Subcutaneous abdominal adipose tissue (tissue), 5 donors: ENCODE measurements at regions not wholly inside any gene's neighbourhood (a gene's known extent, or its start where the extent isn't known, plus 50 kb on each side); places are given as distances from the start of the nearest gene placed in this dataset.

Experiments
- H3K27ac ChIP-seq: one replicate; pipeline ENCODE4 v1.7.0; 2013; ENCODE audit warnings: low read depth, mild to moderate bottlenecking, inconsistent platforms, low read length, moderate library complexity
- H3K27me3 ChIP-seq, 5 donors: one replicate each; pipeline ENCODE4 v1.7.0; 2013; ENCODE audit warnings: low read length in 5 of 5, inconsistent platforms in 1 of 5; ENCODE audit not compliant: control insufficient read depth in 5 of 5, insufficient read depth in 4 of 5
- H3K36me3 ChIP-seq, 5 donors: one replicate each; pipeline ENCODE4 v1.7.0; 2013; ENCODE audit warnings: low read length in 5 of 5; ENCODE audit not compliant: control insufficient read depth in 5 of 5, insufficient read depth in 5 of 5
- H3K4me1 ChIP-seq, 5 donors: one replicate each; pipeline ENCODE4 v1.7.0; 2013; ENCODE audit warnings: low read length in 5 of 5, mild to moderate bottlenecking in 3 of 5, moderate library complexity in 1 of 5; ENCODE audit not compliant: control insufficient read depth in 5 of 5, insufficient read depth in 5 of 5
- H3K4me3 ChIP-seq, 5 donors: one replicate each; pipeline ENCODE4 v1.7.0; 2013; ENCODE audit warnings: low read length in 5 of 5, low read depth in 1 of 5
- H3K9ac ChIP-seq, 5 donors: one replicate each; pipeline ENCODE4 v1.7.0; 2013; ENCODE audit warnings: low read length in 5 of 5, mild to moderate bottlenecking in 4 of 5, moderate library complexity in 3 of 5
- H3K9me3 ChIP-seq, 5 donors: one replicate each; pipeline ENCODE4 v1.7.0; 2013; ENCODE audit warnings: low read length in 5 of 5; ENCODE audit not compliant: control insufficient read depth in 5 of 5
- donor health status: healthy.
- donor health status: healthy.
- donor health status: healthy.
- donor health status: healthy.
- donor health status: healthy.

DNA sequence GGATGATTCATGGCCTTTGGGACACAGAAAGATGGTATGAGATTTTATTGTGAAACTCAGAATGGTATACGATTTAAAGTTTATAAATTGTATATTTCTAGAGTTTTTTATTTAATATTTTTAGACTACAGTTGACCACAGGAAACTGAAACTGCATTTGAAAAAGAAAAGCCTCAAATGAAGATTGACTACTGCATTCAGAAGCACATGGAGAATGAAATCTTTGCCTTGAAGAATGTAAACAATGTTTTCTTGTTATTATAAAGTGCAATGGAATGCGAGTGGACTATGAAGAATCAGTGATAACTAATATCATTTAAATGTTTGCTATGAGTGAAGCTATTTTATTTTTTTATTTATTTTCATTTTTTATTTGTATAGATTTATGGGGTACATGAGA, 169.1 kb upstream of the CDH18 start:
- Histone ChIP-seq H3K27me3 (no peaks in the 10 kb centered on the region), H3K9me3 (peaks cover 0 to 9% (median 0%) of the 10 kb centered on the region in 5 donors), H3K4me1 (no peaks in the 10 kb centered on the region), H3K9ac (no peak overlapping the region), H3K4me3 (no peak overlapping the region), H3K27ac (no peak overlapping the region), H3K36me3 (peaks cover 0 to 4% (median 0%) of the 10 kb centered on the region in 5 donors)

DNA sequence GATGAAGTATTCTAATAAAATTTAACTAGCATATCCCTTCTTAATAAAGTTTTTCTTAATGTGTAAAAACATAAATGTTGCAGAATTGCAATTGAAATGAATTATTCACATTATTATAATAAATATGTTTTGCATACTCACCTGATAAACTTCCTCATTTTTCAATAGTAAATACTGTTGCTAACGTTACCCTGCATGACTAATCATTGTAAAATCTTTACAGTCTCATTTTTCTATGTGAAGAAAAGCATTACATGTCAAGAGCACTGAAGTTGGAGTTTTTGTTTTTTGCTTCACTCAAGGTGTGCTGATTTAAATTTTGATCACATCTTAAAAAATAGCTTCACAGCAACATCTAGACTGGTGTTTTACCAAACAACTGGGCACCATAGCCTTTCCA, 157.2 kb upstream of the CDH18 start:
- no peaks in the 10 kb centered on the region for H3K4me1 ChIP-seq
- no peak overlapping the region for H3K9ac ChIP-seq
- no peak overlapping the region for H3K27ac ChIP-seq
- H3K27me3 ChIP-seq, result no peaks in the 10 kb centered on the region
- no peaks in the 10 kb centered on the region for H3K36me3 ChIP-seq
- no peaks in the 10 kb centered on the region for H3K9me3 ChIP-seq
- H3K4me3 ChIP-seq, result no peak overlapping the region

DNA sequence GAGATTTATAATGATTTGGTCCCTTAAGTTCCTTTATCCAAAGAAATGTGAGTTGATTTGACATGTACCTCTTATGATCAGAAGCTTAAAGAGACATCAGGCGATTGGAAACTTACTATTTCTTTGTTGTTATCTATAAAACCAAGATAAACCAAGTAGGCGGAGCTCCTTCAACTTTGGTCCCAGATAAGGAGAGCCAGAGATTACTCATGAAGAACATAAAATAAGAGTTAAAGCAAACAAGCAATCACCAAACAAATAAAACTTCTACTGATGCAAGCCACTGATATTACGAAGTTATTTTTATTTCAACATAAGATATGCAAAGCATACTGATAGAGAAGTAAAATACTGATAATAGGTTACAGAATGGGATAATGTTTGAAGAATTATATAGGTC, 141.5 kb upstream of the CDH18 start:
- Histone ChIP-seq H3K27me3 (no peaks in the 10 kb centered on the region), H3K9ac (no peak overlapping the region), H3K36me3 (no peaks in the 10 kb centered on the region), H3K4me1 (no peaks in the 10 kb centered on the region), H3K27ac (no peak overlapping the region), H3K9me3 (no peaks in the 10 kb centered on the region), H3K4me3 (no peak overlapping the region)

DNA sequence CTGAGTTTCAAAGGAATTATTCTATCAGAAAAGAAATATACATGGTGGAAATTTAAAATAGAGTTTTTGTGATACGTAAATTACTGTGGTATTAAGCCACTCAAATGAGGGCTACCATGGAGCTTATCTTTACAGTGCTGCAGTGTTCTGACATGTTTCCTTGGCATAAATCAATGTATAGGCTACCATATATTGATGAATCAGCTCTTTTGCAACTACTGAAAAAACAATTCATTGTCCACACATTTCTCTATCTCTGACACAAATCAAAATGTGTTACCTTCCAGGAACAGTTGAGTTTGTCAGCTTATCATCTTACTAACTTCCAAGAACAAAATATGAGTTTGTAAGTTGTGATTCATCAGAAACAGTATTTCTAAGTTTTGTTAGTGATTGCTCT, 140.3 kb upstream of the CDH18 start:
- H3K4me3 ChIP-seq, result no peak overlapping the region
- no peaks in the 10 kb centered on the region for H3K27me3 ChIP-seq
- H3K4me1 ChIP-seq, result no peaks in the 10 kb centered on the region
- no peaks in the 10 kb centered on the region for H3K9me3 ChIP-seq
- no peak overlapping the region for H3K9ac ChIP-seq
- H3K27ac ChIP-seq, result no peak overlapping the region
- no peaks in the 10 kb centered on the region for H3K36me3 ChIP-seq

DNA sequence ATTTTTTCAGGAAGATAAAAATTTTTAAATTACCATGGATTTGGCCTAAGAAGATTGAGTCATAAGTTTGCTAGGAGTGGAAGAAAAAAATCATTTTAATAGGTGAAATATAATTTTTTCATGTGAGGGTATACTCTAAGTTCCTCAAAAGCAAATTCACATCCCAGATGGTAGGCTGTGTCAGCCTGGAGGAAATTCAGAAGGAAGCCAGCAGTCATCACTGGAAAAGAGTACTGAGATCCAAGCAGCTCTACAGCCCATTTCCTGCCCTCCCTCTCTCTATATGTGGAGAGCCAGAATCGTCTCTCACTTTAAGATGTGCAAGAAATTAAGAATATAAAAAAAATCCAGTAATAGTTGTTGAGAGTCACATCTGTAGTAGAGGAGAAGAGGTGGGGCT, 126.5 kb upstream of the CDH18 start:
- Histone ChIP-seq H3K4me1 (no peaks in the 10 kb centered on the region), H3K4me3 (no peak overlapping the region), H3K36me3 (no peaks in the 10 kb centered on the region), H3K9ac (no peak overlapping the region), H3K27me3 (no peaks in the 10 kb centered on the region), H3K9me3 (no peaks in the 10 kb centered on the region), H3K27ac (no peak overlapping the region)

DNA sequence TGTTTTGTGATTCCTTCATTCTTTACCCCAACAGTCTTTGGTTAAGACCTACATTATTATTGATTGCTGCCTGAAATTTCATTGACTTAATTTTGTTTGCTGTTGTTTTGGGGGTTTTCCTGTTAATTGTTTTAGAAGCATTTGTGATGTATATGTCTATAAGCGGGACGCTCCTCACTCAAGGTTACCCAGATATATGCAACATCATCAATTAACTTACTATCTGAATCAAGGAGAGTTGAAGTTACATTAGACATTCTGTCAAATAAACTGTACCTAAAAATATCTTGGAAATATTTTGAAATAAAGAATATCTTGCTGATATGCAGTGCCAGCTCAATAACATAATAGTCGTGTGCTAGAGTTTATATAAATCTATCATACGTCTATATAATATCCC, 125.9 kb upstream of the CDH18 start:
- Histone ChIP-seq H3K4me1 (no peaks in the 10 kb centered on the region), H3K4me3 (no peak overlapping the region), H3K27ac (no peak overlapping the region), H3K27me3 (no peaks in the 10 kb centered on the region), H3K9me3 (no peaks in the 10 kb centered on the region), H3K36me3 (no peaks in the 10 kb centered on the region), H3K9ac (no peak overlapping the region)

DNA sequence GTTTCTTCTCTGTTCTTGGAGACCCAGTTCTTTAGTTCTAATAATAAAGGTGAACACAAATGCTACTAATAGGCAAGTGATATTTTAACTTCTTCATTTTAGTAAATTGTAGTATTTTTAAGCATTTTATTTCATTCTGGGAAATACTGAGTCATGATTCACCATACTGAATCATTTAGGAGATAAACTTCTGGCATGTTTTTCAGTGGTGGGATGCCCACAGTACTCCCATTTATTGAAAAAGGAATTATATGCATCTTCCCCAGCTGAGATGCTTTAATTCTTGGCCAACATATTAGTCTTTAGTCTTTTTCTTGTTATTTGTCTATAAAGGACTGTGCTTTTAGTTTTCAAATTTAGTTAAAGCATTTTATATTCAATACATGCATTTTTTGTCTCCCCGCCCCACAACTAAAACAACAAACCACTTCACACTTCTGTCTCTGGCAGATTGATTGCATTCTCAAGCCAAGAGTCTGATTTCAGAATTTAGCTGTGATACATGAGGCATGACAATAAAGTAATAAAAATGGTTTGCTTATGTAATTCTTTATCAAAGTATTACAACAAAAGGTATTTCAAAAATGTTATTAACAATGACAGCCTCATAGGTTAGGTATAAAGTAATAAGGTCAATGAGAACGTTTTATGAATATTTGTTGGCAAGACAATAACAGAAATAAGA, 125.2 kb upstream of the CDH18 start:
- H3K4me3 ChIP-seq, result no peak overlapping the region
- H3K27me3 ChIP-seq, result no peaks in the 10 kb centered on the region
- H3K4me1 ChIP-seq, result no peaks in the 10 kb centered on the region
- no peaks in the 10 kb centered on the region for H3K9me3 ChIP-seq
- H3K36me3 ChIP-seq, result no peaks in the 10 kb centered on the region
- no peak overlapping the region for H3K9ac ChIP-seq
- H3K27ac ChIP-seq, result no peak overlapping the region

DNA sequence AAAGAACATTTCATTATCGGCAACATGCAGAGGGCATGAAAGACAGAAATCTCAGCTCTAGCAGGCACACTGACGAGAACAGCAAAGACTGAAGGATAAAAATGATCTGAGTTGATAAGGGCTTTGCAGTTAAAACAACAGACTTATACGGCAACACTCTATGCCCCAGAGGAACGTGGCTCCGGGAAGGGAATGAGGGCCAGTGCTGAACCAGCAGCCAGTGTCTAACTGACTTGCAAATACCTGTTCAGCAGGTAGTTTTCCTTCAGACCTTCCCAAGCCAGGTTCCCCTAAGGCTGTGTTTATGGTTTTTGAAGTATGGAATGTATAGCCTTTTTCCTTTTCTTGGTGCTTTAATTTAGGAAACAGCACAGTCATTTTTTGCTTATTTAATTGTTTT, 121.3 kb upstream of the CDH18 start:
- Histone ChIP-seq H3K9me3 (no peaks in the 10 kb centered on the region), H3K27me3 (no peaks in the 10 kb centered on the region), H3K4me1 (no peaks in the 10 kb centered on the region), H3K36me3 (no peaks in the 10 kb centered on the region), H3K4me3 (no peak overlapping the region), H3K9ac (no peak overlapping the region), H3K27ac (no peak overlapping the region)

DNA sequence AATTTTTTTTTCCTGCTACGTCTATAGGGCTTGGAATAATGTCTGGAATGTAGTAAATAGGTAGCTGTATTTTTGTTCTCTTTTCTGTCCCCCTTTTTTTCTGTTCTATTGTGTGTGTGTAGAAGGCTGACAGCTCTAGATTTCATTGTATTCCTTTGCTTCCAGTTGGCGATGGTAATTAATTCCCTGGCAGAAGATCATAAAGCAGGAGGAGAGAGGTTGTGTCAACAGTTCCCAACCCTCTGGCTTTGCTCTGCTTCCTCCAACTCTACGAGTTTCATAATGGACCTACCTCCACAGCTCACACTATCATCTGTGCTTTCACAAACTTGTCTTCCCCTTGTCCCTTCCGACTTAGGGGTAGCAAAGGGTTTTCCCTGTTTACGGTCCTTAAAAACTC, 117.9 kb upstream of the CDH18 start:
- Histone ChIP-seq H3K9me3 (no peaks in the 10 kb centered on the region), H3K4me3 (no peak overlapping the region), H3K27me3 (no peaks in the 10 kb centered on the region), H3K27ac (no peak overlapping the region), H3K36me3 (no peaks in the 10 kb centered on the region), H3K9ac (no peak overlapping the region), H3K4me1 (no peaks in the 10 kb centered on the region)

DNA sequence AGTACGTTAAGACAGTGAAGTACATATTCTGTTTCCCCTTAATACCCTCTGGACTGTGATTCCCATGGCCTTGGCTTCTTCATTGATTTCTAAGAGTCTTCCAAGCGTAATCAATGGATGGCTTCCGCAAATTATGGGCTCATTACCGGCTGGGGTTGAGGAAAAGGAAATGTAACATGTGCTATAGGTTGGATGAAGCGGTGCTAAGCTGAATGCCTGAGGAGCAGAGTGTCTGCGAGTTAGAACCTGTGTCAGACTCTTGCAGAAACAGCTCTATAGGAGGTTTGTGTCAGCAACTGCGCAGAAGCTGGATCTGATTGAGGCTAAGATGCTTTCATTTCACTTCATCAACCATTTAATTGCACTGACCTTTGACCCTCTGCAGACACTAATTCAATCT, 114.3 kb upstream of the CDH18 start:
- Histone ChIP-seq H3K9me3 (no peaks in the 10 kb centered on the region), H3K27me3 (no peaks in the 10 kb centered on the region), H3K4me1 (no peaks in the 10 kb centered on the region), H3K36me3 (no peaks in the 10 kb centered on the region), H3K9ac (no peak overlapping the region), H3K27ac (no peak overlapping the region), H3K4me3 (no peak overlapping the region)

DNA sequence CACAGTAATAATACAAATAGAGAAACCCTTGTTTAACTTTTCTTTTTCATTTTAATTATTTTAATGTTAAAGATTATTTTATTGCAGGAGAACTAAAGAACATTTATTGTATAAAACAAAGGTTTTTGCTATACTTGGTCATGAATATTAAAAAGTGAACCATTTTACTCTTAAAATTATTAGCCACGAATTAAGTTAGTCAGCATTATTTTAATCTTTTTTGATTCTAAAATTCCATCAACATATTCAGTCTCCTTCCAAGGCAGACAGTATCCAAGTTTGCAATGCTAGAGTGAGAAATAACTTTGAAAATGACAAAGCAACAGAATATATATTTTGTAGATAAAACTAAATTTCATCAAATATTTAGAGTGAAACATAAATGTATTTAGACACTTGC, 110.7 kb upstream of the CDH18 start:
- Histone ChIP-seq H3K4me1 (no peaks in the 10 kb centered on the region), H3K27me3 (no peaks in the 10 kb centered on the region), H3K36me3 (no peaks in the 10 kb centered on the region), H3K9me3 (peaks cover 0 to 3% (median 0%) of the 10 kb centered on the region in 5 donors), H3K27ac (no peak overlapping the region), H3K4me3 (no peak overlapping the region), H3K9ac (no peak overlapping the region)
